GM23338 (cell line): ENCODE measurements at regions not wholly inside any gene's neighbourhood (a gene's known extent, or its start where the extent isn't known, plus 50 kb on each side); places are given as distances from the start of the nearest gene placed in this dataset.

Experiments
- ATAC-seq: fragments of 200-7000 bp; cut with Tn5 transposase; 3 replicates; pipeline ENCODE4 v1.9.1; 2020
- DNase-seq: peaks from one replicate; pipeline ENCODE4 v3.0.0-alpha.2; 2015; ENCODE audit warnings: low spot score
- H2AFZ ChIP-seq: fragments of 200-600 bp; sonication (generic); 2 replicates; pipeline ENCODE4 v1.8.0; 2016; ENCODE audit warnings: antibody characterized with exemption, mild to moderate bottlenecking, moderate library complexity
- H3F3A ChIP-seq: fragments of 200-600 bp; sonication (generic); replicated peaks from 2 replicates; pipeline ENCODE4 v1.8.0; 2017; ENCODE audit warnings: antibody characterized with exemption, mixed run types, low read depth
- H3K27ac ChIP-seq: fragments of 200-600 bp; sonication (generic); 2 replicates; pipeline ENCODE4 v1.6.1; 2016; ENCODE audit warnings: low read depth
- H3K27me3 ChIP-seq: fragments of 200-600 bp; sonication (generic); 2 replicates; pipeline ENCODE4 v1.8.0; 2016; ENCODE audit warnings: mild to moderate bottlenecking, mixed run types, moderate library complexity; ENCODE audit not compliant: insufficient read depth
- H3K36me3 ChIP-seq: fragments of 200-600 bp; sonication (generic); 2 replicates; pipeline ENCODE4 v1.8.0; 2016; ENCODE audit warnings: mild to moderate bottlenecking; ENCODE audit not compliant: insufficient read depth
- H3K4me1 ChIP-seq: fragments of 200-600 bp; sonication (generic); 2 replicates; pipeline ENCODE4 v1.8.0; 2016; ENCODE audit warnings: mild to moderate bottlenecking, moderate library complexity; ENCODE audit not compliant: insufficient read depth
- H3K4me2 ChIP-seq: fragments of 200-600 bp; sonication (generic); 2 replicates; pipeline ENCODE4 v1.7.1; 2017; ENCODE audit warnings: mixed run types
- H3K4me3 ChIP-seq: fragments of 200-600 bp; sonication (generic); 2 replicates; pipeline ENCODE4 v1.6.1; 2016; ENCODE audit warnings: mixed run types
- H3K79me2 ChIP-seq: fragments of 200-600 bp; sonication (generic); replicated peaks from 2 replicates; pipeline ENCODE4 v1.8.0; 2017; ENCODE audit warnings: mild to moderate bottlenecking; ENCODE audit not compliant: insufficient read depth
- H3K9me2 ChIP-seq: fragments of 200-600 bp; sonication (generic); 2 replicates; pipeline ENCODE4 v1.8.0; 2017; ENCODE audit not compliant: insufficient read depth
- H4K20me1 ChIP-seq: fragments of 200-600 bp; sonication (generic); replicated peaks from 2 replicates; pipeline ENCODE4 v1.8.0; 2017; ENCODE audit warnings: mild to moderate bottlenecking; ENCODE audit not compliant: insufficient read depth
- H3K27ac Mint-ChIP-seq: 2 replicates; pipeline ENCODE4 v1.8.0; 2020; ENCODE audit warnings: inconsistent platforms, mild to moderate bottlenecking, moderate library complexity, mixed read lengths
- H3K27me3 Mint-ChIP-seq: 3 replicates; pipeline ENCODE4 v1.8.0; 2022; ENCODE audit warnings: low read depth, mild to moderate bottlenecking, moderate library complexity, mixed read lengths, inconsistent platforms; ENCODE audit not compliant: insufficient read depth, poor library complexity
- H3K36me3 Mint-ChIP-seq: 3 replicates; pipeline ENCODE4 v1.8.0; 2021; ENCODE audit warnings: low read depth, mild to moderate bottlenecking, inconsistent platforms, moderate library complexity, mixed read lengths
- H3K4me1 Mint-ChIP-seq: 3 replicates; pipeline ENCODE4 v1.8.0; 2020; ENCODE audit warnings: mild to moderate bottlenecking, inconsistent platforms, mixed read lengths
- H3K4me3 Mint-ChIP-seq: 3 replicates; pipeline ENCODE4 v1.8.0; 2021; ENCODE audit warnings: moderate library complexity, mild to moderate bottlenecking, inconsistent platforms, mixed read lengths
- H3K9me3 Mint-ChIP-seq: 3 replicates; pipeline ENCODE4 v1.8.0; 2020; ENCODE audit warnings: moderate library complexity, mild to moderate bottlenecking, inconsistent platforms, mixed read lengths
- CREB1 ChIP-seq: fragments of 250-450 bp; sonication (Bioruptor Pico); IDR thresholded peaks from 2 replicates; pipeline ENCODE4 v1.5.0; 2020; ENCODE audit warnings: low read depth, mild to moderate bottlenecking, moderate library complexity
- CTCF ChIP-seq, 2 experiments: fragments of 200-600 bp in 1 of 2; sonication (generic) in 1 of 2; conservative IDR thresholded peaks; 2 replicates each; pipeline versions ENCODE4 v1.5.1 to v1.6.1; 2016 to 2017; ENCODE audit warnings: antibody characterized with exemption in 2 of 2, low read depth in 2 of 2, mild to moderate bottlenecking in 2 of 2, moderate library complexity in 1 of 2
- ETS1 ChIP-seq: IDR thresholded peaks from 2 replicates; pipeline ENCODE4 v1.6.1; 2016; ENCODE audit warnings: antibody characterized with exemption
- EZH2 ChIP-seq: fragments of 200-600 bp; sonication (generic); IDR thresholded peaks from one replicate; pipeline ENCODE4 v1.8.0; 2017; ENCODE audit warnings: antibody characterized with exemption, mild to moderate bottlenecking, low read depth; ENCODE audit not compliant: unreplicated experiment
- JUNB ChIP-seq: IDR thresholded peaks from one replicate; pipeline ENCODE4 v1.6.1; 2016; ENCODE audit warnings: antibody characterized with exemption; ENCODE audit not compliant: unreplicated experiment
- NANOG ChIP-seq: IDR thresholded peaks from 2 replicates; pipeline ENCODE4 v1.6.1; 2016; ENCODE audit warnings: antibody characterized with exemption, borderline replicate concordance
- POLR2AphosphoS5 ChIP-seq: IDR thresholded peaks from 2 replicates; pipeline ENCODE4 v1.6.1; 2016; ENCODE audit warnings: antibody characterized with exemption, low read depth
- REST ChIP-seq: IDR thresholded peaks from one replicate; pipeline ENCODE4 v1.6.1; 2018; ENCODE audit warnings: antibody characterized with exemption; ENCODE audit not compliant: unreplicated experiment
- STAT1 ChIP-seq: IDR thresholded peaks from one replicate; pipeline ENCODE4 v1.6.1; 2016; ENCODE audit warnings: antibody characterized with exemption; ENCODE audit not compliant: unreplicated experiment
- ZNF114 ChIP-seq: fragments of 250-450 bp; sonication (Bioruptor Pico); IDR thresholded peaks from 2 replicates; pipeline ENCODE4 v1.5.0; 2020; ENCODE audit warnings: mild to moderate bottlenecking, moderate library complexity
- ZNF331 ChIP-seq: fragments of 250-450 bp; sonication (Bioruptor Pico); IDR thresholded peaks from 2 replicates; pipeline ENCODE4 v1.5.0; 2020; ENCODE audit warnings: low read depth, mild to moderate bottlenecking, moderate library complexity
- ZNF462 ChIP-seq: fragments of 250-450 bp; sonication (Bioruptor Pico); IDR thresholded peaks from 2 replicates; pipeline ENCODE4 v1.5.0; 2020; ENCODE audit warnings: mild to moderate bottlenecking, moderate library complexity

GRCh38 chr21:22763442-22763841 is 1765.2 kb downstream of the NCAM2 start (continued):
- no peak for TF ChIP-seq ZNF462 (CRISPR knock-in tag)
- TF ChIP-seq NANOG = no peak
- TF ChIP-seq ZNF331 (CRISPR knock-in tag) = no peak
- no peak for TF ChIP-seq POLR2AphosphoS5
- TF ChIP-seq JUNB = no peak
- no peak for TF ChIP-seq ZNF114 (CRISPR knock-in tag)
- TF ChIP-seq ETS1 = no peak
- TF ChIP-seq STAT1 = no peak
- TF ChIP-seq EZH2 = no peak

GRCh38 chr21:22764222-22764621 is 1766.0 kb downstream of the NCAM2 start:
- H3K79me2 ChIP-seq = no peaks in the 10 kb centered on the region
- H3K27me3 Mint-ChIP-seq = no peaks in the 10 kb centered on the region
- no peak overlapping the region for H3K4me3 ChIP-seq
- no peak overlapping the region for H3K27ac ChIP-seq
- no peaks in the 10 kb centered on the region for H3K9me3 Mint-ChIP-seq
- no peaks in the 10 kb centered on the region for H3K4me1 ChIP-seq
- no peak for DNase-seq
- no peaks in the 10 kb centered on the region for H3K27me3 ChIP-seq
- no peaks in the 10 kb centered on the region for H3K9me2 ChIP-seq
- no peak overlapping the region for H3K27ac Mint-ChIP-seq
- H3K4me2 ChIP-seq = no peak overlapping the region
- no peaks in the 10 kb centered on the region for H3K36me3 ChIP-seq
- no peaks in the 10 kb centered on the region for H3K4me1 Mint-ChIP-seq
- no peaks in the 10 kb centered on the region for H3F3A ChIP-seq
- ATAC-seq = no peak
- H3K4me3 Mint-ChIP-seq = no peak overlapping the region
- H3K36me3 Mint-ChIP-seq = no peaks in the 10 kb centered on the region
- H2AFZ ChIP-seq = no peak overlapping the region
- no peaks in the 10 kb centered on the region for H4K20me1 ChIP-seq
- TF ChIP-seq CREB1 (CRISPR knock-in tag) (no peak), ZNF114 (CRISPR knock-in tag) (no peak), REST (no peak), POLR2AphosphoS5 (no peak), ETS1 (no peak), EZH2 (no peak), CTCF (conservative IDR thresholded peaks at IDR 0.05; ENCODE audit: low read depth in 2 of 2) (no peak), STAT1 (no peak), NANOG (no peak)
